H9 (cell line): ENCODE measurements at regions not wholly inside any gene's neighbourhood (a gene's known extent, or its start where the extent isn't known, plus 50 kb on each side); places are given as distances from the start of the nearest gene placed in this dataset.

Experiments used
- DNase-seq: peaks from one replicate; pipeline ENCODE4 v3.0.0-alpha.2; 2017
- H2AFZ ChIP-seq: one replicate; pipeline ENCODE4 v1.6.1; 2013; ENCODE audit warnings: mild to moderate bottlenecking, low read length, control low read depth, moderate library complexity
- H2AK5ac ChIP-seq: 2 replicates; pipeline ENCODE4 v1.6.1; 2013; ENCODE audit warnings: low read length, control low read depth, mixed read lengths; ENCODE audit not compliant: insufficient read length
- H2BK120ac ChIP-seq: one replicate; pipeline ENCODE4 v1.6.1; 2013; ENCODE audit warnings: low read depth, mild to moderate bottlenecking, low read length, control low read depth, inconsistent platforms; ENCODE audit not compliant: poor library complexity, severe bottlenecking
- H2BK12ac ChIP-seq: 2 replicates; pipeline ENCODE4 v1.6.1; 2013; ENCODE audit warnings: low read length, control low read depth, mixed read lengths, low read depth; ENCODE audit not compliant: insufficient read length
- H2BK15ac ChIP-seq: 2 replicates; pipeline ENCODE4 v1.6.1; 2013; ENCODE audit warnings: low read depth, low read length, control low read depth
- H2BK20ac ChIP-seq: one replicate; pipeline ENCODE4 v1.6.1; 2013; ENCODE audit warnings: low read depth, mild to moderate bottlenecking, low read length, control low read depth, inconsistent platforms; ENCODE audit not compliant: poor library complexity, severe bottlenecking
- H2BK5ac ChIP-seq: 2 replicates; pipeline ENCODE4 v1.6.1; 2013; ENCODE audit warnings: low read length, control low read depth, mixed read lengths; ENCODE audit not compliant: insufficient read length
- H3K14ac ChIP-seq: 2 replicates; pipeline ENCODE4 v1.6.1; 2013; ENCODE audit warnings: low read length, control low read depth; ENCODE audit not compliant: insufficient read depth
- H3K18ac ChIP-seq: 2 replicates; pipeline ENCODE4 v1.6.1; 2013; ENCODE audit warnings: low read depth, mild to moderate bottlenecking, mixed read lengths, low read length, control low read depth; ENCODE audit not compliant: insufficient read length
- H3K23ac ChIP-seq: 2 replicates; pipeline ENCODE4 v1.6.1; 2013; ENCODE audit warnings: low read length, control low read depth, mixed read lengths, low read depth; ENCODE audit not compliant: insufficient read length
- H3K23me2 ChIP-seq: 2 replicates; pipeline ENCODE4 v1.6.1; 2013; ENCODE audit warnings: low read depth, mild to moderate bottlenecking, mixed read lengths, low read length, control low read depth; ENCODE audit not compliant: insufficient read length, poor library complexity, severe bottlenecking
- H3K27ac ChIP-seq: 2 replicates; pipeline ENCODE4 v1.5.1; 2013; ENCODE audit warnings: low read length, control low read depth, mixed read lengths, low read depth; ENCODE audit not compliant: insufficient read length
- H3K27me3 ChIP-seq: 2 replicates; pipeline ENCODE4 v1.6.1; 2013; ENCODE audit warnings: low read length, control low read depth, inconsistent platforms; ENCODE audit not compliant: insufficient read depth
- H3K4ac ChIP-seq: 2 replicates; pipeline ENCODE4 v1.6.1; 2013; ENCODE audit warnings: low read depth, mild to moderate bottlenecking, control low read depth, inconsistent platforms, low read length, moderate library complexity
- H3K4me1 ChIP-seq: 2 replicates; pipeline ENCODE4 v1.6.1; 2013; ENCODE audit warnings: low read length, control low read depth, inconsistent platforms; ENCODE audit not compliant: insufficient read depth
- H3K4me2 ChIP-seq: 2 replicates; pipeline ENCODE4 v1.6.1; 2013; ENCODE audit warnings: low read length, control low read depth, mixed read lengths; ENCODE audit not compliant: insufficient read length, insufficient read depth
- H3K56ac ChIP-seq: 2 replicates; pipeline ENCODE4 v1.6.1; 2013; ENCODE audit warnings: low read depth, mild to moderate bottlenecking, mixed read lengths, low read length, control low read depth; ENCODE audit not compliant: insufficient read length
- H3K79me1 ChIP-seq: 2 replicates; pipeline ENCODE4 v1.6.1; 2013; ENCODE audit warnings: low read depth, mild to moderate bottlenecking, moderate library complexity, low read length, control low read depth, inconsistent platforms; ENCODE audit not compliant: insufficient read depth, poor library complexity, severe bottlenecking
- H3K79me2 ChIP-seq: 2 replicates; pipeline ENCODE4 v1.6.1; 2013; ENCODE audit warnings: low read length, control low read depth, inconsistent platforms; ENCODE audit not compliant: insufficient read depth
- H3K9ac ChIP-seq: 2 replicates; pipeline ENCODE4 v1.6.1; 2013; ENCODE audit warnings: low read length, control low read depth, mixed read lengths; ENCODE audit not compliant: insufficient read length; ENCODE audit errors: extremely low read depth
- H3K9me3 ChIP-seq: one replicate; pipeline ENCODE4 v1.6.1; 2013; ENCODE audit warnings: low read depth, low read length, inconsistent platforms; ENCODE audit not compliant: control insufficient read depth
- H3T11ph ChIP-seq: one replicate; pipeline ENCODE4 v1.6.1; 2013; ENCODE audit warnings: mild to moderate bottlenecking, low read length, control low read depth, inconsistent platforms
- H4K20me1 ChIP-seq: one replicate; pipeline ENCODE4 v1.6.1; 2013; ENCODE audit not compliant: control insufficient read depth, insufficient read length, insufficient read depth
- H4K5ac ChIP-seq: 2 replicates; pipeline ENCODE4 v1.6.1; 2013; ENCODE audit warnings: low read depth, mild to moderate bottlenecking, mixed read lengths, low read length, control low read depth; ENCODE audit not compliant: insufficient read length
- H4K8ac ChIP-seq: replicated peaks from 2 replicates; pipeline ENCODE4 v1.6.1; 2013; ENCODE audit warnings: low read length, control low read depth, mixed read lengths, low read depth; ENCODE audit not compliant: insufficient read length
- H4K91ac ChIP-seq: 2 replicates; pipeline ENCODE4 v1.6.1; 2013; ENCODE audit warnings: low read depth, mild to moderate bottlenecking, moderate library complexity, mixed read lengths, low read length, control low read depth; ENCODE audit not compliant: insufficient read length
- H3K27ac Mint-ChIP-seq, 3 experiments: 2 replicates in 2 of 3; 3 replicates in 1 of 3; pipeline ENCODE4 v1.8.0; 2020 to 2021; ENCODE audit warnings: mixed read lengths in 3 of 3, mild to moderate bottlenecking in 1 of 3, moderate library complexity in 1 of 3
- H3K27me3 Mint-ChIP-seq: 2 replicates; pipeline ENCODE4 v1.8.0; 2021; ENCODE audit warnings: low read depth, mild to moderate bottlenecking, moderate library complexity, mixed read lengths
- H3K36me3 Mint-ChIP-seq, 3 experiments: 2 replicates in 2 of 3; 3 replicates in 1 of 3; pipeline ENCODE4 v1.8.0; 2020 to 2021; ENCODE audit warnings: low read depth in 3 of 3, mixed read lengths in 3 of 3; ENCODE audit not compliant: insufficient read depth in 1 of 3
- H3K4me1 Mint-ChIP-seq, 2 experiments: 2 replicates each; pipeline ENCODE4 v1.8.0; 2020; ENCODE audit warnings: mixed read lengths in 2 of 2
- H3K4me3 Mint-ChIP-seq, 2 experiments: 2 replicates in 1 of 2; 3 replicates in 1 of 2; pipeline ENCODE4 v1.8.0; 2020 to 2021; ENCODE audit warnings: mild to moderate bottlenecking in 2 of 2, mixed read lengths in 2 of 2, moderate library complexity in 1 of 2
- H3K9me3 Mint-ChIP-seq, 2 experiments: 2 replicates in 1 of 2; 3 replicates in 1 of 2; pipeline ENCODE4 v1.8.0; 2020; ENCODE audit warnings: mild to moderate bottlenecking in 2 of 2, mixed read lengths in 2 of 2, moderate library complexity in 1 of 2
- WGBS: extraction: QIAGEN DNeasy Blood & Tissue Kit; methylation state at CpG from one replicate; pipeline ENCODE4 v1.1.7; 2013; ENCODE audit warnings: missing lambda C conversion rate, low lambda C conversion rate, mixed read lengths; ENCODE audit not compliant: insufficient read length; ENCODE audit errors: extremely low coverage; 5-methylcytosine and 5-hydroxymethylcytosine counted together
- TF ChIP-seq, protein P1 (sequence below): fragments of 200-600 bp; sonication (generic); conservative IDR thresholded peaks from 3 replicates; pipeline ENCODE4 v1.8.0; 2021; ENCODE audit warnings: antibody characterized with exemption, mild to moderate bottlenecking

DNA sequence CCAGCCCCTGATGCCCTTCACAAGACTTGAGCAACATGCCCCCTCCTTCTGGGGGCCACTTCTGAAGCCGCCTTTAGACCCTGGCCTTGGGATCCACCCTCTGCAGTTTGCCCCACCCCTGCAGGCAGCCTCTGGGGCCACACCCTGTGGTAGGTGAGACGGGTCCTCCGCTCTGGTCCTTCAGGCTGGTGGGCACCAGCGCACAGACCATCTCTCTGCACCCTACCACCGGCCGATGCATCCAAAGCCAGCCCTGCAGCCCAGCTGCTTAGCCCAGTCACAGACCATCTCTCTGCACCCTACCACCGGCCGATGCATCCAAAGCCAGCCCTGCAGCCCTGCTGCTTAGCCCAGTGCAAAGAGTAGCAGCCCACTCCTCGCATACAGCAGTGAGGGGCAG is 159.3 kb upstream of the ECI2 start:
- H2AK5ac ChIP-seq: no peak overlapping the region
- H3K27me3 ChIP-seq: no peaks in the 10 kb centered on the region
- peaks cover 5% of the 10 kb centered on the region; the same call in 1 of the 2 replicates for H3K4me1 ChIP-seq
- no peak overlapping the region for H2AFZ ChIP-seq
- H3T11ph ChIP-seq: no peak overlapping the region
- Mint-ChIP-seq H3K4me1 (peaks cover 16 to 22% of the 10 kb centered on the region in 2 experiments), H3K27me3 (no peaks in the 10 kb centered on the region; the same call in none of the 2 replicates), H3K27ac (no peak overlapping the region), H3K9me3 (peaks cover 15 to 17% of the 10 kb centered on the region in 2 experiments), H3K4me3 (no peak overlapping the region), H3K36me3 (peaks cover 0 to 20% (median 6%) of the 10 kb centered on the region in 3 experiments; a peak in 4 of 7 replicates)
- no CpG with 5 or more reads among the region's 9 CpGs for WGBS
- H2BK12ac ChIP-seq: no peak overlapping the region
- H4K5ac ChIP-seq: no peak overlapping the region
- no peak overlapping the region for H3K23ac ChIP-seq
- no peaks in the 10 kb centered on the region for H3K79me1 ChIP-seq
- no peak overlapping the region for H2BK120ac ChIP-seq
- H4K20me1 ChIP-seq: no peaks in the 10 kb centered on the region
- H3K23me2 ChIP-seq: no peaks in the 10 kb centered on the region
- no peak overlapping the region for H3K4ac ChIP-seq
- no peak overlapping the region for H4K8ac ChIP-seq
- DNase-seq: no peak
- no peak overlapping the region for H2BK20ac ChIP-seq
- H3K79me2 ChIP-seq: no peaks in the 10 kb centered on the region
- TF ChIP-seq, protein P1, sequence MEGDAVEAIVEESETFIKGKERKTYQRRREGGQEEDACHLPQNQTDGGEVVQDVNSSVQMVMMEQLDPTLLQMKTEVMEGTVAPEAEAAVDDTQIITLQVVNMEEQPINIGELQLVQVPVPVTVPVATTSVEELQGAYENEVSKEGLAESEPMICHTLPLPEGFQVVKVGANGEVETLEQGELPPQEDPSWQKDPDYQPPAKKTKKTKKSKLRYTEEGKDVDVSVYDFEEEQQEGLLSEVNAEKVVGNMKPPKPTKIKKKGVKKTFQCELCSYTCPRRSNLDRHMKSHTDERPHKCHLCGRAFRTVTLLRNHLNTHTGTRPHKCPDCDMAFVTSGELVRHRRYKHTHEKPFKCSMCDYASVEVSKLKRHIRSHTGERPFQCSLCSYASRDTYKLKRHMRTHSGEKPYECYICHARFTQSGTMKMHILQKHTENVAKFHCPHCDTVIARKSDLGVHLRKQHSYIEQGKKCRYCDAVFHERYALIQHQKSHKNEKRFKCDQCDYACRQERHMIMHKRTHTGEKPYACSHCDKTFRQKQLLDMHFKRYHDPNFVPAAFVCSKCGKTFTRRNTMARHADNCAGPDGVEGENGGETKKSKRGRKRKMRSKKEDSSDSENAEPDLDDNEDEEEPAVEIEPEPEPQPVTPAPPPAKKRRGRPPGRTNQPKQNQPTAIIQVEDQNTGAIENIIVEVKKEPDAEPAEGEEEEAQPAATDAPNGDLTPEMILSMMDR: no peak
- no peak overlapping the region for H4K91ac ChIP-seq
- no peak overlapping the region for H3K9ac ChIP-seq
- H3K56ac ChIP-seq: no peak overlapping the region
- H3K14ac ChIP-seq: no peak overlapping the region
- H2BK15ac ChIP-seq: no peak overlapping the region
- no peak overlapping the region for H3K18ac ChIP-seq
- no peaks in the 10 kb centered on the region for H3K9me3 ChIP-seq
- H3K4me2 ChIP-seq: no peak overlapping the region
- no peak overlapping the region for H2BK5ac ChIP-seq
- H3K27ac ChIP-seq: no peak overlapping the region
